Lower leg skin (tissue), 3 donors: ENCODE measurements at regions not wholly inside any gene's neighbourhood (a gene's known extent, or its start where the extent isn't known, plus 50 kb on each side); places are given as distances from the start of the nearest gene placed in this dataset.

Experiments used
- CTCF ChIP-seq, 3 donors: fragments of 450-650 bp; IDR thresholded peaks; one replicate each; pipeline ENCODE4 v1.5.1; 2016; ENCODE audit warnings: antibody characterized with exemption in 3 of 3, mild to moderate bottlenecking in 3 of 3, moderate library complexity in 2 of 3
- POLR2A ChIP-seq, 2 donors: fragments of 450-650 bp; IDR thresholded peaks; one replicate each; pipeline ENCODE4 v1.6.1; 2016 to 2017; ENCODE audit warnings: antibody characterized with exemption in 2 of 2, mild to moderate bottlenecking in 1 of 2, moderate library complexity in 1 of 2

DNA sequence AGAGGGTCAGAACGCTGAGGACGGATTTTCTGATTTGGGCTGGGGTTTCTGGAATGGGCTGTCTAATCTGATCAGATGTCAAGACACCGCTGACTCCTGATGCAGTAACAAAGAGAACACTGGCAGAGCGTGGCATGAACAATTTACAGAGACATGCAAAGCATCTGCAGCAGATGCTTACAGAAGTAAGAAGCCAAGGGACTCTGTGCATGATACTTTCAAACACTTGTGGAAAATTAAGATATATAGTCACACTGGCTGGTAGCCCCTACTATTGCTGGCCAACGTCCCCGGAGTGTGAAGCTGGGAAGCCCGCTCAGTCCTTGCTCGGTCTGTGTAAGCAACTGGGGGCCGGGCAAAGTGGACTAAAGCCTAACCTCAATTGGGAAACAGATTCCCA lies 903.7 kb downstream of the BRD1 start:
- TF ChIP-seq CTCF (IDR thresholded peaks at IDR 0.05) (no peak), POLR2A (IDR thresholded peaks at IDR 0.05) (no peak)
